ENCODE measurements at regions not wholly inside any gene's neighbourhood (a gene's known extent, or its start where the extent isn't known, plus 50 kb on each side); places are given as distances from the start of the nearest gene placed in this dataset.

GRCh38 chr1:235038701-235039100 is 89.9 kb downstream of the TOMM20 start:
- Mint-ChIP-seq H3K9me3 (peaks cover 16 to 17% of the 10 kb centered on the region in 2 donors), H3K27ac (no peak overlapping the region)
- ATAC-seq: no peak

DNA sequence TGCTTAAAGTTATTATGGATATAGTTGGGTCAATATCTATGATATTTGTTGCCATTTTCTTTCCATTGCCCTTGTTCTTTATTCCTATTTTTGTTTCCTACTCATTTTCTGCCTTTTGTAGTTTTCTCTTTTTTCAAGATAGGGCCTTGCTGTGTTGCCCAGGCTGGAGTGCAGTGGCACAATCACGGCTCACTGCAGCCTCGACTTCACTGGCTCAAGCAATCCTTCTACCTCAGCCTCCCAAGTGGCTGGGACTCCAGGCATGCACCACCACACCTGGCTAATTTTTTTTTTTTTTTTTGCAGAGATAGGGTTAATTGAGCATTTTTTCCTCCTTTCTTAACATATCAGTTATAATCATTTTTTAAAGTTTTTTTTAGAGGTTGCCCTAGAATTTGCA is 92.7 kb downstream of the TOMM20 start:
- no peak for ATAC-seq
- H3K36me3 Mint-ChIP-seq: peaks cover 14 to 50% of the 10 kb centered on the region in 2 donors
- no peak overlapping the region for H3K27ac Mint-ChIP-seq
- DNase-seq (ENCODE audit: low spot score in 2 of 2): no peak
- peaks cover 16 to 17% of the 10 kb centered on the region in 2 donors for H3K9me3 Mint-ChIP-seq

More at GRCh38 chr1:235038701-235039100, 89.9 kb downstream of the TOMM20 start:
- peaks cover 14 to 38% of the 10 kb centered on the region in 2 donors for H3K36me3 Mint-ChIP-seq
- DNase-seq (ENCODE audit: low spot score in 2 of 2): no peak

- ATAC-seq (no peak), DNase-seq (ENCODE audit: low spot score in 2 of 2) (peak in 1 of 2 donors; percentile 30)
- Mint-ChIP-seq H3K36me3 (peaks cover 0 to 31% of the 10 kb centered on the region in 2 donors), H3K27ac (no peak overlapping the region), H3K9me3 (peaks cover 4 to 19% of the 10 kb centered on the region in 2 donors)
Observed at GRCh38 chr1:235030919-235031596, 97.6 kb downstream of the TOMM20 start.

- peaks cover 4 to 22% of the 10 kb centered on the region in 2 donors for H3K9me3 Mint-ChIP-seq
- ATAC-seq (no peak), DNase-seq (ENCODE audit: low spot score in 2 of 2) (no peak)
- H3K27ac Mint-ChIP-seq: no peak overlapping the region
- H3K36me3 Mint-ChIP-seq: peaks cover 0 to 31% of the 10 kb centered on the region in 2 donors
Observed at GRCh38 chr1:235027862-235028250, 100.8 kb downstream of the TOMM20 start.

DNA sequence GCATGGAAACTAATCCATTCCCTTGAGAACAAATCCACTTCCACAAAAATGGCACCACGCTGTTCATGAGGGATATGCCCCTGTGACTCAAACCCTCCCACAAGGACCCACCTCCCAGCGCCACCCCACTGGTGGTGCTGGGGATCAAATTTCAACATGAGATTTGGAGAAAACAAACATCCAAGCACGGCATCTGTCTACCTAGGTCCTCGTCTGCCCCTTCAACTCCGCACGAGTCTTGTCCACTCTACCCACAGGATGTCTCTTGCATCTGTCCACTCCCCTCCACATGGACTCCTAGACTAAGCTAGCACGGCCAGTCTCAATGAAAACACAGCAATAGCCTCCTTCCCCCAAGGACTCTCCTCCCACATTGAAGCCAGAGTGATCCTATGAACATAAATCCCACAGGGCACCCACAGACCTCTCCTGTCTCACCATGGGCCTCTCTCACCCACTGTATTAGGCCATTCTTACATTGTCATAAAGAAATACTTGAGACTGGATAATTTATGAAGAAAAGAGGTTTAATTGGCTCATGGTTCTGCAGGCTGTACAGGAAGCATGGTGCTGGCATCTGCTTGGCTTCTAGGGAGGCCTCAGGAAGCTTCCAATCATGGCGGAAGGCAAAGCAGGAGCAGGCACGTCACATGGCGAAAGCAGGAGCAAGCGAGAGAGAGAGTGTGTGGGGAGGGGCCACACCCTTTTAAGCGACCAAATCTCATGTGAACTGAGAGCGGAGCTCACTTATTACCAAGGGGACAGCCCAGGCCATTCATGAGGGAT is 101.4 kb downstream of the TOMM20 start:
- Mint-ChIP-seq H3K9me3 (peaks cover 4 to 22% of the 10 kb centered on the region in 2 donors), H3K36me3 (peaks cover 0 to 29% of the 10 kb centered on the region in 2 donors), H3K27ac (peak overlapping the region in 1 of 2 donors; percentile 26)
- no peak for DNase-seq (ENCODE audit: low spot score in 2 of 2)
- no peak for ATAC-seq

DNA sequence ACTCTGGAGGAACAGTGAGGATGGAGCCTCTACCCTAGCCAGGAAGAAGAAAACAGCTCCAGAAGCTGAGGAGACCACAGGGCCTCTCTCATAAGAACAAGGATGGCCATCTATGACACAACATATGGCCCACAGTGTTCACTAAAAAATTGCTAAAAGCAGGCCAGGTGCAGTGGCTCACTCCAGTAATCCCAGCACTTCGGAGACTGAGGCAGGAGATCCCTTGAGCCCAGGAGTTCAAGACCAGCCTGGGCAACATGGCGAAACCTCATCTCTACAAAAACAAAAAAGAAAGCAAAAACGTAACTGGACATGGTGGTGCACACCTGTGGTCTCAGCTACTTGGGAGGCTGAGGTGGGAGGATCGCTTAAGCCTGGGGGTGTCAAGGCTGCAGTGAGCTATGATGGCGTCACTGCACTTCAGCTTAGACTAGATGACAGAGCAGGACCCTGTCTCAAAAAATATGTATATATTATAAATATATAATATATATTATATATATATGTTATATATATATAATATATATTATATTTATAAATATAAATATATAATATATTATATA is 103.1 kb downstream of the TOMM20 start:
- DNase-seq (ENCODE audit: low spot score in 2 of 2) (no peak), ATAC-seq (peak; percentile 50 to 57)
- Mint-ChIP-seq H3K27ac (no peak overlapping the region), H3K9me3 (peaks cover 4 to 22% of the 10 kb centered on the region in 2 donors), H3K36me3 (peaks cover 0 to 17% of the 10 kb centered on the region in 2 donors)

- peaks cover 4 to 23% of the 10 kb centered on the region in 2 donors for H3K9me3 Mint-ChIP-seq
- DNase-seq (ENCODE audit: low spot score in 2 of 2) (no peak), ATAC-seq (peak; percentile 53 to 74)
- no peak overlapping the region for H3K27ac Mint-ChIP-seq
- H3K36me3 Mint-ChIP-seq: peaks cover 0 to 18% of the 10 kb centered on the region in 2 donors
Observed at GRCh38 chr1:235024711-235025421, 103.8 kb downstream of the TOMM20 start.

- peaks cover 4 to 27% of the 10 kb centered on the region in 2 donors for H3K36me3 Mint-ChIP-seq
- DNase-seq (ENCODE audit: low spot score in 2 of 2): no peak
- peaks cover 7 to 29% of the 10 kb centered on the region in 2 donors for H3K9me3 Mint-ChIP-seq
- ATAC-seq: no peak
- no peak overlapping the region for H3K27ac Mint-ChIP-seq
Observed at GRCh38 chr1:235023711-235024439, 104.8 kb downstream of the TOMM20 start.

GRCh38 chr1:235022981-235023710 is 105.5 kb downstream of the TOMM20 start:
- H3K9me3 Mint-ChIP-seq: peaks cover 15 to 30% of the 10 kb centered on the region in 2 donors
- no peak overlapping the region for H3K27ac Mint-ChIP-seq
- DNase-seq (ENCODE audit: low spot score in 2 of 2): no peak
- ATAC-seq: no peak
- H3K36me3 Mint-ChIP-seq: peaks cover 12 to 30% of the 10 kb centered on the region in 2 donors

DNA sequence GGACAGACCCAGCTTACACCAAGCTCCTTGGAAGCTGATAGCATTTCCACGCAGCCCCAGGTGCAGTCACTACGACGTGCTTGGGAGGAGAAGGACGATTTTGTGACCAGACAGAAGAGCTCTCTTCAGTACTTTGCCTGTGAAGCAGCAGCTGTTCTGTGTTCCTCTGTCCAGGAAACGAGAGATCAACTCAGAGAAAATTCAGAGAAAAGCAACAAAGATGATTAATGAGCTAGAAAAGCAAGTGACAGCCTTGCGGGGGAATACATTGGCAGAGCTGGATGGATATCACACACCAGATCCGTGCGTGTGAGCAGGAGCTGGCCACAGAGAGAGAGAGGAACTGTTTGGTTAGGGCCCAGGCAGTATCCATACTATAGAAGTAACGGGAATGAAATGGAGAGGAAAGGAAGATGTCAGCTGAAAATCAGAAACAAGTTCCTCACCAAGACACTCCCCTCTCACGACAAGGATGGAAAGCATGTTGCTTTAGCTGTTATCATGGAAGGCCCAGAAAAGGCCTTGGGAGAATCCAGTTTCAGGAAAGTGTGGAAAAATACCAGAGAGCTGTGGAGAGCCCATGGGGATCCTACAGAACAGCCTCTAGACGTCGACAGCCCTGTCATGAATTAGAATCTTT is 106.2 kb downstream of the TOMM20 start:
- peaks cover 20 to 29% of the 10 kb centered on the region in 2 donors for H3K9me3 Mint-ChIP-seq
- H3K27ac Mint-ChIP-seq: peak overlapping the region in 1 of 2 donors; percentile 5
- H3K36me3 Mint-ChIP-seq: peaks cover 15 to 34% of the 10 kb centered on the region in 2 donors
- ATAC-seq (no peak), DNase-seq (ENCODE audit: low spot score in 2 of 2) (no peak)

DNA sequence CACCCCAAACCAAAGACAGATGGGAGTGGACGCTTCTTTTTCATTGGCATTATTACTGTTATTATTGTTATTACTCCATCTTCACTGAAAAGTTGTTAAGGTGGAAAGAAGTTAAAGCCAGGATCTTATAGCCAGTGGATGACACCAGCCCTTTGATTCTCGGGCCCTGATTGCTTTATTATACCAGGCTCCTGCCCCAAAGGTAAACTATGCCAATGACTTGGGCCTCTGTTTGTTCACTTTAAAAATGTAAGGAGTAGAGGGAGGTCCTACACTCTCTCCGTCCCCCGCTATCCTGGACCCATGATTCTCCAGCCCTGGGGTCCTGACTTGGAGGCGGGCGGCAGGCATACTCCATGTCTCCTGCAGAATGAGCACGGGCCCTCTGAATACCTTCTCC is 106.8 kb downstream of the TOMM20 start:
- ATAC-seq (no peak), DNase-seq (ENCODE audit: low spot score in 2 of 2) (no peak)
- H3K27ac Mint-ChIP-seq: no peak overlapping the region
- peaks cover 15 to 34% of the 10 kb centered on the region in 2 donors for H3K36me3 Mint-ChIP-seq
- peaks cover 16 to 29% of the 10 kb centered on the region in 2 donors for H3K9me3 Mint-ChIP-seq

DNA sequence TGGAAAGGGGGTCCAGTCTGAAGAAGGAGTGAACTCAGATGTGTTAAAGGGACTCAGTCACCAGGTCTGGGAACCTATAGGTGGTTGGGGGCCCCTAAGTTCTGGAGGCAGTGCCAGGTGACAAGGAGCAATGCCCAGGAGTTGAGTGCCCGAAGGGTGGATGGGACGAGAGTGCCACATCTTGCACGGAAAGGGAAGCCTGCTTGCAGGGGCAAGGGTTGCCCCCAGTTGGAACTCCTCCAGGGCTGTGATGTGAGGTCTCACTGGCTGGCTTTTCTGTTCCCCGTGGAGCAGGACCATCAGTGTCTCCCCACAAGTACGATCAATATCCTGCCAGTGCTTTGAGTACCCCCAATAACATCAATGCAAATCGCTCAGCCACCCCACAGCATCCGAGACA is 107.3 kb downstream of the TOMM20 start:
- ATAC-seq (no peak), DNase-seq (ENCODE audit: low spot score in 2 of 2) (no peak)
- H3K9me3 Mint-ChIP-seq: peaks cover 16 to 32% of the 10 kb centered on the region in 2 donors
- peaks cover 15 to 36% of the 10 kb centered on the region in 2 donors for H3K36me3 Mint-ChIP-seq
- H3K27ac Mint-ChIP-seq: no peak overlapping the region

- no peak overlapping the region for H3K27ac Mint-ChIP-seq
- ATAC-seq (no peak), DNase-seq (ENCODE audit: low spot score in 2 of 2) (no peak)
- peaks cover 16 to 32% of the 10 kb centered on the region in 2 donors for H3K9me3 Mint-ChIP-seq
- H3K36me3 Mint-ChIP-seq: peaks cover 15 to 36% of the 10 kb centered on the region in 2 donors
Observed at GRCh38 chr1:235019961-235020360, 108.7 kb downstream of the TOMM20 start.

DNA sequence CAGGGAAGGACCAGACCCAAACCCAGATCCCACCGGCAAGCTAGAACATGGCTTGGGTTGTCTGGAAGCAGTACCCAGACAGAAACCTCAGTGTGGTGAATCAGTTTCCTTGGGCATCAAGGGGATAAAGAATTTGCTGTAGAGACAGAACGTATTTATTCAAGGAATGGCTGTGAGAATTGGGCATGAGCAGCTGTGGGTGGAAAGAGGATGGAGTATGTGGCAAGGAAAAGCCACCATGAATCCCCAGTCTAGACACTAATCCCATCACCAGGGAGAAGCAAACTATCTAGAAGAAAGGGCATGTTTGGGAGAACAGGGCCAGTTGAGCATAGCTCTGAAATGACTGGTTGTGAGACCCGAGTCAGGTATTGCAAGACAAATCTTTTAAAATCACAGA is 109.2 kb downstream of the TOMM20 start:
- Mint-ChIP-seq H3K27ac (no peak overlapping the region), H3K9me3 (peaks cover 20 to 29% of the 10 kb centered on the region in 2 donors), H3K36me3 (peaks cover 15 to 41% of the 10 kb centered on the region in 2 donors)
- ATAC-seq: no peak
- no peak for DNase-seq (ENCODE audit: low spot score in 2 of 2)

Measured in activated naive CD4-positive, alpha-beta T cell treated with anti-CD3 and anti-CD28 coated beads, Interleukin-2, amount 50 U/mL, for 72 hours (primary cell).